ENCODE measurements at regions not wholly inside any gene's neighbourhood (a gene's known extent, or its start where the extent isn't known, plus 50 kb on each side); places are given as distances from the start of the nearest gene placed in this dataset.

DNA sequence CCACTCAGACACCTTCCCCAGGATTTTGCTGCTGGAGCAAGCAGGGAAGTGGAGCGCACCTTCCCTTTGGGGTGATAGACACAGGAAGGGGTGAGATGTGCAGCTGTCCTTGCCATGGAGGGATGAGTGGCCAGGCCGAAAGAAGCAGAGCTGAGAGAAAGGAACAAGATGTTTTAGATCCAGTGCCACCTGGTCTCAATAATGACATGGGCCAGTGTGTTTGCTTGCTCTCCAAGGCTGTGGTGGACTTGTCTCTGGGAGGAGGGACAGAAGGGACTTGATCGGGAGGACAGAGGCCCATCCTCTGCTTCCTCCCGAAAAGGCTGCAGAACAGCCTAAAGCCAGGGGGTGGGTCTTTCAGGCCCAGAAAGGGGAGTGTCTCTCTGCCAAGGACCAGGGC is 61.7 kb upstream of the CCDC167 start:
- in situ Hi-C loops (cut with MboI; ENCODE audit: low pct_ligation_motif_present in 1 of 4, low pct_unique_long_range_greater_than_20kb in 1 of 4, low sequenced_read_pairs in 3 of 4) (no loop called here), intact Hi-C loops (cut with DNase I; ENCODE audit: low total_unique reads) (loop anchor here (10.0 kb wide), 2 partner anchors 77 to 237 kb away; no protein-coding TSS in a partner anchor)
- no peaks in the 10 kb centered on the region for H3K9me3 ChIP-seq
- TF ChIP-seq EP300 (IDR thresholded peaks at IDR 0.05; ENCODE audit: low read depth): no peak
- TF ChIP-seq, protein P1, sequence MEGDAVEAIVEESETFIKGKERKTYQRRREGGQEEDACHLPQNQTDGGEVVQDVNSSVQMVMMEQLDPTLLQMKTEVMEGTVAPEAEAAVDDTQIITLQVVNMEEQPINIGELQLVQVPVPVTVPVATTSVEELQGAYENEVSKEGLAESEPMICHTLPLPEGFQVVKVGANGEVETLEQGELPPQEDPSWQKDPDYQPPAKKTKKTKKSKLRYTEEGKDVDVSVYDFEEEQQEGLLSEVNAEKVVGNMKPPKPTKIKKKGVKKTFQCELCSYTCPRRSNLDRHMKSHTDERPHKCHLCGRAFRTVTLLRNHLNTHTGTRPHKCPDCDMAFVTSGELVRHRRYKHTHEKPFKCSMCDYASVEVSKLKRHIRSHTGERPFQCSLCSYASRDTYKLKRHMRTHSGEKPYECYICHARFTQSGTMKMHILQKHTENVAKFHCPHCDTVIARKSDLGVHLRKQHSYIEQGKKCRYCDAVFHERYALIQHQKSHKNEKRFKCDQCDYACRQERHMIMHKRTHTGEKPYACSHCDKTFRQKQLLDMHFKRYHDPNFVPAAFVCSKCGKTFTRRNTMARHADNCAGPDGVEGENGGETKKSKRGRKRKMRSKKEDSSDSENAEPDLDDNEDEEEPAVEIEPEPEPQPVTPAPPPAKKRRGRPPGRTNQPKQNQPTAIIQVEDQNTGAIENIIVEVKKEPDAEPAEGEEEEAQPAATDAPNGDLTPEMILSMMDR (IDR thresholded peaks at IDR 0.05): no peak
- no peak for TF ChIP-seq POLR2A (IDR thresholded peaks at IDR 0.05)
- no peak for TF ChIP-seq POLR2AphosphoS5 (IDR thresholded peaks at IDR 0.05)
- no peaks in the 10 kb centered on the region for H3K36me3 ChIP-seq
- H3K4me3 ChIP-seq: no peak overlapping the region
- H3K27me3 ChIP-seq: peaks cover 52% of the 10 kb centered on the region
- no peak overlapping the region for H3K27ac ChIP-seq
- peaks cover 0 to 7% (median 3%) of the 10 kb centered on the region in 4 donors for H3K4me1 ChIP-seq
- WGBS, 2 donors (ENCODE audit: low coverage in 1 of 2): 40 to 77% methylated on average over 1 to 4 of the region's 4 CpGs
- DNase-seq: no peak

DNA sequence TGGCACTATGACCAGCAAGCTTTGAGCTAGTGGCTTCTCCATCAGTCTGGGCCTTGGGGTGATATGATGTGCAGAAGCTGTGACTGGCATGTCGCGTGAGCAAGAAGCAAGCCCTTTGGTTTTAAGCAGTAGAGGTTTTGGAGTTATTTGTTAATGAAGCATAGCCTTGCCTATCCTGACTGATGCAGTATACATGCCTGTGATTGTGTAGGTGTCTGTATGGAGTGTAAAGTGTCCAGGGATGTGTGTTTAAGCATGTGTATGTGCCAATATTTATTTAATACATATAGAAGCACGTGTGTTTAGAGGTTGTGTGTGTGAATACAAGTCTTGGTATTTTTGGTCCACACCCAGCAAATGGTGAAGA is 61.0 kb upstream of the CCDC167 start:
- TF ChIP-seq EP300 (IDR thresholded peaks at IDR 0.05; ENCODE audit: low read depth) (no peak), POLR2A (IDR thresholded peaks at IDR 0.05) (no peak), POLR2AphosphoS5 (IDR thresholded peaks at IDR 0.05) (no peak)
- TF ChIP-seq, protein P1 (IDR thresholded peaks at IDR 0.05): no peak
- Histone ChIP-seq H3K27me3 (peaks cover 46% of the 10 kb centered on the region), H3K27ac (no peak overlapping the region), H3K4me3 (no peak overlapping the region), H3K9me3 (no peaks in the 10 kb centered on the region), H3K36me3 (no peaks in the 10 kb centered on the region), H3K4me1 (peaks cover 0 to 2% (median under 1%) of the 10 kb centered on the region in 4 donors)
- intact Hi-C loops (cut with DNase I; ENCODE audit: low total_unique reads): loop anchor here (10.0 kb wide), 2 partner anchors 76 to 236 kb away; no protein-coding TSS in a partner anchor
- no peak for DNase-seq
- WGBS, 2 donors (ENCODE audit: low coverage in 1 of 2): 70 to 80% methylated on average over 2 to 3 of the region's 3 CpGs
- in situ Hi-C loops (cut with MboI; ENCODE audit: low pct_ligation_motif_present in 1 of 4, low pct_unique_long_range_greater_than_20kb in 1 of 4, low sequenced_read_pairs in 3 of 4): no loop called here

DNA sequence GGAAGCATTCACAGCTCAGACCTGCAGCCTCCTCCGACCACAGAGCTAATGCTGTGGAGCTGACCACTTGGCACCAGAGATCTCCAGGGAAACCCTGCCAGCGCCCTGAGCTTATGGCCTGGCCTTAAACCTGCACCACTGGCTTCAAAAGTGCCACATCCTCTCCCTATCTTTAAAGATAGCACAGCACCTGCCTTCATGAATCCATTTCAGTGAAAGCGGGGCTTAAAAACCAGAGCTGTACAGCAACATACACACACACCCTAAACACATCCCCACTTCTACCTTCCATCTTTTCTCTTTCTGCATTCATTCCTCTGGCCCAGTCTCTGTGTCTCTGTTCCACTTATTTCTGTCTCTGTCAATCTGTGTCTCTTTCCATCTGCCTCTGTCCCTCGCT is 59.8 kb upstream of the CCDC167 start:
- H3K9me3 ChIP-seq: no peaks in the 10 kb centered on the region
- no peaks in the 10 kb centered on the region for H3K4me1 ChIP-seq
- TF ChIP-seq, protein P1 (IDR thresholded peaks at IDR 0.05): no peak
- TF ChIP-seq POLR2A (IDR thresholded peaks at IDR 0.05): no peak
- no peak for TF ChIP-seq POLR2AphosphoS5 (IDR thresholded peaks at IDR 0.05)
- no peak for TF ChIP-seq EP300 (IDR thresholded peaks at IDR 0.05; ENCODE audit: low read depth)
- no peak overlapping the region for H3K27ac ChIP-seq
- in situ Hi-C loops (cut with MboI; ENCODE audit: low pct_ligation_motif_present in 1 of 4, low pct_unique_long_range_greater_than_20kb in 1 of 4, low sequenced_read_pairs in 3 of 4): no loop called here
- 33 to 48% methylated on average over 2 to 4 of the region's 4 CpGs for WGBS, 2 donors (ENCODE audit: low coverage in 1 of 2)
- H3K36me3 ChIP-seq: no peaks in the 10 kb centered on the region
- peaks cover 34% of the 10 kb centered on the region for H3K27me3 ChIP-seq
- DNase-seq: no peak
- H3K4me3 ChIP-seq: no peak overlapping the region
- intact Hi-C loops (cut with DNase I; ENCODE audit: low total_unique reads): no loop called here

DNA sequence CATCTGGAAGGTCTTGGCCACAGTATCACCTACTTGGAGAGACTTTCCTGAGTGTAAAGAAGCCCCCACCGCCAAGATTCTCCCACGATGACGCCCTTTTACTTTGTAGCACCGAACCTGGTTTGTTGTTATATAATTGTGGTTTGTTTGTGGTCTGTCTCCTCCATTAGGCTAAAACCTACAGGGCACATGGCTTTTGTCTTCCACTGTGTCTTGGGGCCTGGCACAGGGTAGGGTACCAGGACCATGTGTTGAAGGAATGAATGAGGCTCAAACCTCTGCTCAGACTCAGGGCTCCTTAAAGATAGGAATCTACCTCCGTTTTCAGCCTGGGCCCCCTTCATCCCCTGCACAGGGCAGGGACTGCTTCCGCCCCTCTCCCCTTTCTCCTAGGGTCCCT is 59.4 kb upstream of the CCDC167 start:
- in situ Hi-C loops (cut with MboI; ENCODE audit: low pct_ligation_motif_present in 1 of 4, low pct_unique_long_range_greater_than_20kb in 1 of 4, low sequenced_read_pairs in 3 of 4): no loop called here
- TF ChIP-seq POLR2A (IDR thresholded peaks at IDR 0.05): no peak
- no peak for TF ChIP-seq POLR2AphosphoS5 (IDR thresholded peaks at IDR 0.05)
- no peak for TF ChIP-seq EP300 (IDR thresholded peaks at IDR 0.05; ENCODE audit: low read depth)
- WGBS, 2 donors (ENCODE audit: low coverage in 1 of 2): 47 to 63% methylated on average over 4 to 6 of the region's 6 CpGs
- Histone ChIP-seq H3K27me3 (peaks cover 29% of the 10 kb centered on the region), H3K4me3 (no peak overlapping the region), H3K27ac (no peak overlapping the region), H3K36me3 (no peaks in the 10 kb centered on the region), H3K4me1 (no peaks in the 10 kb centered on the region), H3K9me3 (no peaks in the 10 kb centered on the region)
- intact Hi-C loops (cut with DNase I; ENCODE audit: low total_unique reads): no loop called here
- no peak for DNase-seq

DNA sequence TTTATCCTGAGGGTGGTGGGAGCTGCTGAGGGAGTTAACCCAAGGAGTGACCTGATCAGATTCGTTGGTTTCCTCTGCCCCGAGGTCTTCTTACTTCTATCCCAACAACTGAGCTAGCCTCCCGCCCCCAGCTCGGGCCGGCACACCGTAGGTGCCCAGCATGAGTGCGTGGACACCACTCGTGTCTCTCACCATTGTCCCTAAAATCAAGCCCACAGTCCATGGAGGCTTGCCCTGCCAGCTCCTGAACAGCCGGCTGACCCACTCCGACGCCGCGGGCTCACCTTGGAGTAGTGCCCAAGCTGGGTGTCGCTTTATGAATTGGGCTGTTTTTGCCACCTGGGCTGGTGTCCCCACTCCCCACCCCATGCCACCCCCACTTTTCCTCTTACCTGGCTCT is 59.0 kb upstream of the CCDC167 start:
- Histone ChIP-seq H3K4me1 (no peaks in the 10 kb centered on the region), H3K36me3 (no peaks in the 10 kb centered on the region), H3K27me3 (peaks cover 25% of the 10 kb centered on the region), H3K9me3 (no peaks in the 10 kb centered on the region), H3K4me3 (no peak overlapping the region), H3K27ac (no peak overlapping the region)
- TF ChIP-seq, protein P1 (IDR thresholded peaks at IDR 0.05): no peak
- TF ChIP-seq POLR2AphosphoS5 (IDR thresholded peaks at IDR 0.05) (no peak), EP300 (IDR thresholded peaks at IDR 0.05; ENCODE audit: low read depth) (no peak), POLR2A (IDR thresholded peaks at IDR 0.05) (no peak)
- DNase-seq: no peak
- intact Hi-C loops (cut with DNase I; ENCODE audit: low total_unique reads) (no loop called here), in situ Hi-C loops (cut with MboI; ENCODE audit: low pct_ligation_motif_present in 1 of 4, low pct_unique_long_range_greater_than_20kb in 1 of 4, low sequenced_read_pairs in 3 of 4) (no loop called here)
- WGBS, 2 donors (ENCODE audit: low coverage in 1 of 2): 64 to 94% methylated on average over 7 to 13 of the region's 14 CpGs
